GM12874 (cell line): ENCODE measurements at regions not wholly inside any gene's neighbourhood (a gene's known extent, or its start where the extent isn't known, plus 50 kb on each side); places are given as distances from the start of the nearest gene placed in this dataset.

ENCODE experiments used
- TF ChIP-seq, protein P1 (sequence below): IDR thresholded peaks from 2 replicates; pipeline ENCODE4 v1.5.1; 2011; ENCODE audit warnings: low read depth, mild to moderate bottlenecking, control low read depth, low read length, moderate library complexity; ENCODE audit not compliant: insufficient read depth

DNA sequence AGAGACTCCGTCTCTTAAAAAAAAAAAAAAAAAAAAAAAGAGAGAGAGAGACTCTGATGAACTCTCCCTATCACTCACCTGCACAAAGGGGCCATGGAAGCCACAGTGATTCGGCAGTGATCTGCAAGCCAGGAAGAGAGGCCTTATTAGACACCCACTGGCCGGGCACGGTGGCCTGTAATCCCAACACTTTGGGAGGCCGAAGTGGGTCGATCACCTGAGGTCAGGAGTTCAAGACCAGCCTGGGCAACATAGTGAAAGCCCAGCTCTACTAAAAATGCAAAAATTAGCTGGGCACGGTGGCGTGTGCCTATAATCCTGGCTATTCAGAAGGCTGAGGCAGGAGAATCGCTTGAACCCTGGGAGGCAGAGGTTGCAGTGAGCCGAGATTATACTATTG is 198.5 kb upstream of the WSCD1 start:
- TF ChIP-seq, protein P1, sequence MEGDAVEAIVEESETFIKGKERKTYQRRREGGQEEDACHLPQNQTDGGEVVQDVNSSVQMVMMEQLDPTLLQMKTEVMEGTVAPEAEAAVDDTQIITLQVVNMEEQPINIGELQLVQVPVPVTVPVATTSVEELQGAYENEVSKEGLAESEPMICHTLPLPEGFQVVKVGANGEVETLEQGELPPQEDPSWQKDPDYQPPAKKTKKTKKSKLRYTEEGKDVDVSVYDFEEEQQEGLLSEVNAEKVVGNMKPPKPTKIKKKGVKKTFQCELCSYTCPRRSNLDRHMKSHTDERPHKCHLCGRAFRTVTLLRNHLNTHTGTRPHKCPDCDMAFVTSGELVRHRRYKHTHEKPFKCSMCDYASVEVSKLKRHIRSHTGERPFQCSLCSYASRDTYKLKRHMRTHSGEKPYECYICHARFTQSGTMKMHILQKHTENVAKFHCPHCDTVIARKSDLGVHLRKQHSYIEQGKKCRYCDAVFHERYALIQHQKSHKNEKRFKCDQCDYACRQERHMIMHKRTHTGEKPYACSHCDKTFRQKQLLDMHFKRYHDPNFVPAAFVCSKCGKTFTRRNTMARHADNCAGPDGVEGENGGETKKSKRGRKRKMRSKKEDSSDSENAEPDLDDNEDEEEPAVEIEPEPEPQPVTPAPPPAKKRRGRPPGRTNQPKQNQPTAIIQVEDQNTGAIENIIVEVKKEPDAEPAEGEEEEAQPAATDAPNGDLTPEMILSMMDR, result no peak

- TF ChIP-seq, protein P1, result no peak
Measured at GRCh38 chr17:5872831-5873230, 197.3 kb upstream of the WSCD1 start.

DNA sequence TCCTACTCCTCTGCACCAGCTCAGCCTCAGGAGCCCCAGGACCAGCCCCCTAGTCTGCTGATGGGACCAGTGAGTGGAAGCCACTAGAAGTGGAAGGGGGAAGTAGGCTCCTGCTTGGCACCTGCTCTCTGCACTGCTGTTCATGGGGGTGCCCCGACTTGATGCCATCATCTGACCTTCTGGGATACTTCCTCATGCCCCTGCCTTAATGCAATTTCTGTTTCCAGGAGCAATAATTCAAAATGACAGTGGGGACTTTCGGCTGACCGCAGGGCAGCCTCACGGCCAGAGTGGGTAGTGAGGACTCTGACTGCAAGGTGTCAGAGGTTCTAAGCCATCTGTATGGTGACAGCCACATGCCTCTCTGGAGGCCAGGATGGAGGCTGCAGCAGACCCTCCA is 196.4 kb upstream of the WSCD1 start:
- TF ChIP-seq, protein P1, result no peak

DNA sequence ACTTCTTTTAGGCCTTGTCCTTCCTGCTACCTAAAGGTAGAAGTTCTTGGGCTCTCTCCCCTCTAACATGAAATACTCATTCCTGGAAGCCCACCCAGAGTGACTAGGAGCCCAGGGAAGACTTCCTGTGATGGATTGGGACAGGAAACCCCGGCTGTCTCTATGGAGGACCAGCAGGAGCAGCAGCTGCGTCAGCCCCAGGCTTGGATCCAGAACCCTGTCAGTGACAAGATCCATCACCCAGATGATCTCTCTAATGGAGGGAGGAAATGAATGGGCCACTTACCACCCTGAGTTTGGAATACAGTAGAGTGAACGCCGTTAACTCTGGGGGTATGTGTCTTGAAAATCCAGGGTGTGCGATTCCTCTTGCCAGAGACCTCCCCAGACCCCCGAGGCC is 195.7 kb upstream of the WSCD1 start:
- TF ChIP-seq, protein P1, result no peak

DNA sequence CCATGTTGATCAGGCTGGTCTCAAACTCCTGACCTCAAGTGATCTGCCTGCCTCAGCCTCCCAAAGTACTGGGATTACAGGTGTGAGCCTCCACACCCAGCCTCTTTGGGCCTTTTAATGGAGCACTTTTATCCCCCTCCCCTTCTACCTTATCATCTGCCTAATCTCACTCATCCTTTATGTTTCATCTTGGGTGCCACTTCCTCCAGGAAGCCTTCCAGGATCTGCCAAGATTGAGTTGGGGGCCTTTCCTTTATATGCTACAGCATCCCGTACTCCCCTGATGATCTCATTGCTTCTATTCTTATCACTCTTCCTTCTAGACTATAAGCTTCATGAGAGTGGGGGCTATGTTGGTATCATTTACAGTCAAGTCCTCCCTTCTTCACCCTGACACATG is 192.8 kb upstream of the WSCD1 start:
- TF ChIP-seq, protein P1, result no peak

- TF ChIP-seq, protein P1, result no peak
Measured at GRCh38 chr17:5877948-5878347, 192.2 kb upstream of the WSCD1 start.

- TF ChIP-seq, protein P1, result no peak
Measured at GRCh38 chr17:5881849-5882248, 188.3 kb upstream of the WSCD1 start.
